Left forelimb (tissue), 1 donor: ENCODE measurements at regions not wholly inside any gene's neighbourhood (a gene's known extent, or its start where the extent isn't known, plus 50 kb on each side); places are given as distances from the start of the nearest gene placed in this dataset.
"Not testable (repeated sequence)": the region's sequence is repeated elsewhere in the genome, so short reads cannot be mapped to it uniquely, and the experiment has no call there.

Experiments
- DNase-seq: peaks from one replicate; pipeline ENCODE4 v3.0.0-alpha.2; 2018; ENCODE audit warnings: low spot score

- DNase-seq: no peak
These were observed 354.0 kb downstream of the SPRY2 start for GRCh38 chr13:79986890-79987289.

- not testable (repeated sequence) for DNase-seq
These were observed 365.8 kb downstream of the SPRY2 start for GRCh38 chr13:79974935-79975650.

DNA sequence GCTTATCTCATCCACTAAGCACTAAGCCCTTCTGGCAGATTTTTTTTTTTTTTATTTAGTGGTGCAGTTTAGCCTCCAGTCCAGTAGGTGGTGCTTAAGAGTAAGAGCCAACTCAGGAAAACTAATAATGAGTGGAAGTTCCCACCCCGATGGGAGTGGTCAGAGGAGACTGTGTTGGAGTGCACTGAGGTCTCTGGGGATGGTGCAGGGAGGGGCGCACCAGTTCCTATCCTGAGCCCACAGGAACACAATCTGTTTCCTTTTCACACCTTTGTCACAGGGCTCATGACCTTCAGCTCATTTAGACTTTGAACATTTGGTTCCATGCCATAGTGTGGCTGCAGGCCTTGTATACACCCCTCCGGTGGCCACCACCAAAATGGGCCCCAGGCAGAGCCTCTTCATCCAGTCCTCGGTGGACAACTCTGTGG, 367.4 kb downstream of the SPRY2 start:
- no peak for DNase-seq

- no peak for DNase-seq
These were observed 368.8 kb downstream of the SPRY2 start for GRCh38 chr13:79972066-79972569.

DNA sequence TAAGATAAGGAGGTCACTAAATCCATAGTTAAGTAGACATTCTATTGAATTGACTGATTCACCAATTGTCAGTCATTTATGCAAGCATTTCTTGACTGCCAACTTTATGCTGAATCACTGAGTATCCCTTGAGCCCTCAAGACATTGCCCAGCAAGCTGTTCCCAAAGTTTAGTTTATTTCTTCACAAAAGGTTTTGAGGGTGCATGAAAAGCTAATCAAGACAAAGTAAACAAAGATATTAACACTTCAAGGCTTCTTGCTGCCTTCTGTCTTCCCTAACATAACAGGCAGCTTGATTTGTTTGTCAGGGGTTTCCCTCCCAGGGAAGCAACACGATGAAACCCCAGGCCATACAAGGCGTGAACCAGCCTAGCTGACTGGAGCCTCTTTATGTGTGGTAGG, 374.4 kb downstream of the SPRY2 start:
- no peak for DNase-seq

DNA sequence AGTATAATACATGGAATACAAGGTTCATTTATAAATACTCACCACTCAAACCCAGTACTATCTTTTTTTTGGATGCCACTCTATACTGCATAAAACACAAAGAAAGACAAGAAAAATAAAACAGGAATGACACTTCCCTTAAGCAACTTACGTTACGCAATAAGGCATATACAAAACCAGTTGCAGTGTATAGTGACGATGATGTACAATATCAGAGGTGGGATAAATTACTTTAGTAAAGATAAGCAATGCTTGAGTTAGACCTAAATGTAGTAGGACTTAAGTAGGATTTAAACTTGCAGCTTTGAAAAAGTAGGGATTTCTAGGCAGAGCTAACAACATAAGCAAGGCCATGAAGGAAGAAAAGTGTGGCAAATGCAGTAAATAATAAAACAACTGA, 374.9 kb downstream of the SPRY2 start:
- no peak for DNase-seq

- no peak for DNase-seq
These were observed 394.4 kb downstream of the SPRY2 start for GRCh38 chr13:79946556-79946955.

GRCh38 chr13:79943346-79944023, 397.4 kb downstream of the SPRY2 start:
- no peak for DNase-seq

DNA sequence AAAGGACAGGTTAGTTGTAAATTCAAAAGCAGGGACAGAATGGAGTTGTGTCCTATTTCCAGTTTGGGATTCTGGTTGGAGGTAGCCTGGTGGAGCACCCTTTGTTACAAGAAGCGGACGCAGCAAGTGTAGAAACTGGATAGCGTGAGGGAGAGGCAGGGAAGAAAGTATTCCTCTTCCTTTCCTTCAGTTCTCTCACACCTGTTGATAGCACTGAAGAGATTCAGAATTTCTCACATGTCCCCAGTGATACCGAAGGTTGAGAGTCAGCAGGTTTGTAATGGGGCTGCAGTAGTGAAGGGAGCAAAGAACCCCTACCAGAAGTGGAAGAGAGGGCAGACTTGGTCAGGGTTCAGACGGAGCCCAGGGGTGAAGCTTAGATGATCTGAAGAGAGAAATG, 399.2 kb downstream of the SPRY2 start:
- no peak for DNase-seq

DNA sequence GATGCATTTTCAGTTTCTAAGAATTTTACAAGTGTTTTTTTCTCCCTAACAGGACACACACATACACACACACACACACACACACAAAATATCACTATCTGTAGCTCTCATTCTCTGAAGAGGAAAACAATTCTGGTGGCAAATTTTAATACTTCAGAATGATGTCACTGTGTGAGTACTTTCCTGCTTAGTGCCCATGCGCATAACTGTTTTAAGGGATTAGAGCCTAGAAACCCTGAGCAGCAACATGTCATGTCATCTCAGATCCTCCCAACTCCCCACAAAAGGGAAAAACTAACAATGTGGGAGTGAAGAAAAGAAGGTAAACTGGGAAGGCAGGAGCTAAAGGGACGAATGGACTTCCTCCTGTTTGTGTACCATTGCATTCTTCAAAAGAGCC, 401.2 kb downstream of the SPRY2 start:
- DNase-seq: no peak

GRCh38 chr13:79937771-79938216, 403.1 kb downstream of the SPRY2 start:
- no peak for DNase-seq

DNA sequence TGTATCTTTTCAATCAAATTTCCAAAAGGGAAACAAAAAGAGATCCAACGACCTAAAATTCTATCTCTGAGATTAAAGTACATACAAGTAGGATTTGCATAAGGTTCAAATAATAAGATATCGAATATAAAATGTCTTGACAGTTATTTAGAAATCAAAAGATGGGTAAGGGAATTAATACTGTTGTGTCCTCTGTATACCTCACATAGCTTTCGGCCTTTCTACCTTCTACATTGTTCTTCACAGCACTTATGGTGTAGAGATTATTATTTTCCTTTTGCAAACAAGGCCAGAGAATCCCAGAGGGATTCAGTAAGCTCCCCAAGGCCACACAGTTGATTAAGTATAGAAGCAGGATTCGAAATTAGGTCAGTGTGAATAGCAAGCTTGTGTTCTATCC, 403.6 kb downstream of the SPRY2 start:
- no peak for DNase-seq

GRCh38 chr13:79936368-79937136, 404.4 kb downstream of the SPRY2 start:
- DNase-seq: no peak

GRCh38 chr13:79935121-79935520, 405.8 kb downstream of the SPRY2 start:
- no peak for DNase-seq

DNA sequence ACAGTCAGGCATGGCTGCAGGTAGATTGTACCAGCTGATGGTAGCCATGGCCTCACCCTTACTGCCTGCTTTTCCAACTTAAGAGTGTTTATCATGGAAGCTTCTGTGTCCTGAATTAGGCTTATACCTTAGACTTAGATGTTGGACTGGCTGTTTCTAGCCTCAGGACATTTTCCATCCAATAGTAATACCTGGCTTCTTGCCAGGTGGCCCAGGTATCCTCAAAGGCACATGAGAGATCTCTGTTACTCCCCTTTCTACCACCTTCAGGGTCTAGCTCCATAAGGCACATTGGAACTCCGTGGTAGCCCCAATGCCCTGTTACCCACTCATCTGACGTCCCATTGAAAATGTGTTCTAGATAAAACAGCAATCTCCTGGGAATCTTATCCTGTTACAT, 407.5 kb downstream of the SPRY2 start:
- DNase-seq: no peak

- no peak for DNase-seq
These were observed 408.4 kb downstream of the SPRY2 start for GRCh38 chr13:79932556-79932955.

DNA sequence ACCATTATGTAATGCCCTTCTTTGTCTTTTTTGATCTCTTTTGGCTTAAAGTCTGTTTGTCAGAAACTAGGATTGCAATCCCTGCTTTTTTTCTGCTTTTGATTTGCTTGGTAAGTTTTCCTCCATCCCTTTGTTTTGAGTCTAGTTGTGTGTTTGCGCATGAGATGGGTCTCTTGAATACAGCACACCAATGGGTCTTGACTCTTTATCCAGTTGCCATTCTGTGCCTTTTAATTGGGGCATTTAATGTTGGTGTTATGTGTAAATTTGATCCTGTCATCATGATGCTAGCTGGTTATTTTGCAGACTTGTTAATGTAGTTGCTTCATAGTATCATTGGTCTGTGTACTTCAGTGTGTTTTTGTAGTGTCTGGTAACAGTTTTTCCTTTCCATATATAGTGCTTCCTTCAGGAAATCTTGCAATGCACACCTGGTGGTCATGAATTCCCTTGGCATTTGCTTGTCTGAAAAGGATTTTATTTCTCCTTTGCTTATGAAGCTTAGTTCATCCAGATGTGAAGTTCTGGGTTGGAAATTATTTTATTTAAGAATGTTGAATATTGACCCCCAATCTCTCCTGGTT, 416.9 kb downstream of the SPRY2 start:
- not testable (repeated sequence) for DNase-seq

DNA sequence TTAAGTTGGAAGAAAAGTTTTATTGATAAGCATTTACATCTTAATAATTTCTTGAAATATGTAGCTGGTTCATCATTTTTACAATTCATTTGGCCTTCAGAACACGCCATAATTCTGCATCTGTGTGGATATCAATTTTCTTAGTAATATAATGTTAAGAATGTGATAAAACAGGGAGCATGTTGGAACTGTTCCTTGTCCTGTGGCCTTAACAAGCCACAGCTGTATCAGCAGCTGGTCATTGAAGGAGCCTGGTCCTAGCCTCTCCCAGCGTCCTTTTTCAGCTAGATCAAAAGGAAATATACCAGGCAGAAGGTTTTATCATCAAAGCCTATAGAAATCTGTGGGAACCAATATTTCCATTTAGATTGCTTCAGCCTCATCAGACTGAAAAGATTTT, 421.8 kb downstream of the SPRY2 start:
- no peak for DNase-seq

DNA sequence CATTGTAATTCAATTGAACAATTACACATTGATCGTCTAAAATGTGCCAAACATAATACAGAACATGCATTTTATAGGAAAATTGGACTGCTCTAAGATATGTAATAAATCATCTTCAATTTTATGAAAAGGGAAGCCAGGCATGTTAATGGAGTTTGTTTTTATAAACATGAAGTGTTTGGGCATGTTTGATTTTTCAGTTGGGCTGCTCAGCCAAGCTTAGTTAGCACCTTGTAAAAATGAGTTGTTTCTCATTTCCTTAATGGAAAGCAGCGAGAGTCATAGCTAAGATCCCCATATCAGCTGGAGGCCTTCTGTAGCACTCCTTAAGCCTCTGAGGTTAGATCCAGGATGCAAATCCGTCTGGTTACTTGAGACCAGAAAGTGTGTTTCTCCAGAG, 422.3 kb downstream of the SPRY2 start:
- no peak for DNase-seq

- DNase-seq: no peak
These were observed 423.3 kb downstream of the SPRY2 start for GRCh38 chr13:79917628-79918027.

DNA sequence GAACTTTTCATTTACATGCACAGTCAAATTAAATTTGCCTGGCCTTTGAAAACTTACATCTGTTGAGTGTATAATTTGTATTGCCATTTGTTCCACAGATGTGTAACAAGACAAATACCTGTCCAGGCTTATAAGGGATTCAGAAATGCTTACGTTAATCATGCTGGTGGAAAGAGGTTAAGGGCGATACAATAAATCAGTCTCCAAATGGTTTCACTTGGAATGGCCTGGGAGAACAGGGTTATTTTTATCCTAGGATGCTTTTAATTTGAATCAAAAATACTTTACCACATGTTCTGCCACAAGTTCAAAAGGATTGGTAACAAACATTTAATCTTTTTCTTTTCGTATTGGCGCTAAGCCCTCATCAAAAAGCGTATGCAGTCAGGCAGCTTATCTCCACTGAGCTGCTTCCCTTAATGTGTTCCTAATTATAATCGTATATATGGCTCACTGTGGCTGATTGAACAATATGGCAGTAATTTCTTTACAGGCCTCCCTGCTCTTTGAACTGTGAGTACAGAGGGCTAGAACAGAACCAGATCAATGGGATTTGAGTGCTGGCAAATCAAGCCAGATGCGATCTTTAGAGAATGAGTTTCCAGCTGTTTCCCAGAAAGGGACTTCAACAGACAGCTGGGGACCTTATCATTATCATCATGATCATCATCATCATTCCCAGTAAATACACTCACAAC, 425.7 kb downstream of the SPRY2 start:
- no peak for DNase-seq
